Ascending aorta (tissue), 2 donors: ENCODE measurements at regions not wholly inside any gene's neighbourhood (a gene's known extent, or its start where the extent isn't known, plus 50 kb on each side); places are given as distances from the start of the nearest gene placed in this dataset.

Experiments used
- DNase-seq, 2 donors: peaks; one replicate each; pipeline ENCODE4 v3.0.0-alpha.2; 2019; ENCODE audit warnings: low spot score in 2 of 2
- H3K27ac ChIP-seq, 2 donors: fragments of 200-600 bp; sonication (generic); one replicate each; pipeline ENCODE4 v1.5.1; 2016 to 2017; ENCODE audit warnings: mild to moderate bottlenecking in 1 of 2
- H3K27me3 ChIP-seq: fragments of 200-600 bp; sonication (generic); one replicate; pipeline ENCODE4 v1.5.1; 2017
- H3K36me3 ChIP-seq, 2 donors: fragments of 200-600 bp; sonication (generic); one replicate each; pipeline ENCODE4 v1.5.1; 2016
- H3K4me1 ChIP-seq, 2 donors: fragments of 200-600 bp; sonication (generic); one replicate each; pipeline ENCODE4 v1.5.1; 2016 to 2017; ENCODE audit warnings: mild to moderate bottlenecking in 1 of 2
- H3K4me3 ChIP-seq, 2 donors: fragments of 200-600 bp; sonication (generic); one replicate each; pipeline ENCODE4 v1.5.1; 2016 to 2017; ENCODE audit warnings: mild to moderate bottlenecking in 1 of 2
- H3K9me3 ChIP-seq, 2 donors: fragments of 200-600 bp; sonication (generic); one replicate each; pipeline ENCODE4 v1.5.1; 2016
- CTCF ChIP-seq, 3 experiments: fragments of 200-600 bp in 2 of 3; fragments of 450-650 bp in 1 of 3; sonication (generic) in 2 of 3; IDR thresholded peaks; one replicate each; pipeline ENCODE4 v1.5.1; 2016 to 2019; ENCODE audit warnings: antibody characterized with exemption in 3 of 3, mild to moderate bottlenecking in 1 of 3, moderate library complexity in 1 of 3
- intact Hi-C: fragments of 100-400 bp; cut with DNase I; formaldehyde crosslinking; loops from one replicate; pipeline ENCODE4 v1.15.1; 2023

- no peak for DNase-seq
- Histone ChIP-seq H3K27me3 (no peaks in the 10 kb centered on the region), H3K4me1 (no peaks in the 10 kb centered on the region), H3K9me3 (no peaks in the 10 kb centered on the region), H3K36me3 (no peaks in the 10 kb centered on the region), H3K4me3 (no peak overlapping the region), H3K27ac (no peak overlapping the region)
- intact Hi-C loops = no loop called here
- no peak for TF ChIP-seq CTCF (IDR thresholded peaks at IDR 0.05)
Measured at GRCh38 chr14:97390096-97390724, 593.0 kb downstream of the VRK1 start.

- no peak for TF ChIP-seq CTCF (IDR thresholded peaks at IDR 0.05)
- Histone ChIP-seq H3K4me1 (no peaks in the 10 kb centered on the region), H3K4me3 (no peak overlapping the region), H3K9me3 (no peaks in the 10 kb centered on the region), H3K36me3 (no peaks in the 10 kb centered on the region), H3K27ac (no peak overlapping the region), H3K27me3 (no peaks in the 10 kb centered on the region)
- intact Hi-C loops = no loop called here
- DNase-seq = no peak
Measured at GRCh38 chr14:97393244-97393643, 596.1 kb downstream of the VRK1 start.

GRCh38 chr14:97395068-97395467 lies 597.9 kb downstream of the VRK1 start:
- intact Hi-C loops = no loop called here
- no peak overlapping the region for H3K4me3 ChIP-seq

GRCh38 chr14:97401714-97402113 lies 604.5 kb downstream of the VRK1 start:
- Histone ChIP-seq H3K27me3 (no peaks in the 10 kb centered on the region), H3K9me3 (no peaks in the 10 kb centered on the region), H3K4me1 (no peaks in the 10 kb centered on the region), H3K27ac (no peak overlapping the region), H3K4me3 (no peak overlapping the region), H3K36me3 (no peaks in the 10 kb centered on the region)
- no peak for TF ChIP-seq CTCF (IDR thresholded peaks at IDR 0.05)
- DNase-seq = no peak
- intact Hi-C loops = no loop called here

More at GRCh38 chr14:97395068-97395467, 597.9 kb downstream of the VRK1 start:
- no peak for DNase-seq
- no peaks in the 10 kb centered on the region for H3K4me1 ChIP-seq
- H3K27me3 ChIP-seq = no peaks in the 10 kb centered on the region
- H3K9me3 ChIP-seq = no peaks in the 10 kb centered on the region
- H3K27ac ChIP-seq = no peak overlapping the region
- no peak for TF ChIP-seq CTCF (IDR thresholded peaks at IDR 0.05)
- no peaks in the 10 kb centered on the region for H3K36me3 ChIP-seq

- intact Hi-C loops = no loop called here
- TF ChIP-seq CTCF (IDR thresholded peaks at IDR 0.05) = no peak
- Histone ChIP-seq H3K4me1 (no peaks in the 10 kb centered on the region), H3K27me3 (no peaks in the 10 kb centered on the region), H3K9me3 (no peaks in the 10 kb centered on the region), H3K27ac (no peak overlapping the region), H3K36me3 (no peaks in the 10 kb centered on the region), H3K4me3 (no peak overlapping the region)
- DNase-seq = no peak
Measured at GRCh38 chr14:97402279-97402678, 605.1 kb downstream of the VRK1 start.
